Activated CD8-positive, alpha-beta memory T cell treated with anti-CD3 and anti-CD28 coated beads for 48 hours (primary cell): ENCODE measurements at regions not wholly inside any gene's neighbourhood (a gene's known extent, or its start where the extent isn't known, plus 50 kb on each side); places are given as distances from the start of the nearest gene placed in this dataset.

ENCODE experiments used
- DNase-seq, 3 experiments: peaks; one replicate each; pipeline ENCODE4 v3.0.0-alpha.2; 2020; ENCODE audit warnings: low read depth in 2 of 3, low spot score in 2 of 3

DNA sequence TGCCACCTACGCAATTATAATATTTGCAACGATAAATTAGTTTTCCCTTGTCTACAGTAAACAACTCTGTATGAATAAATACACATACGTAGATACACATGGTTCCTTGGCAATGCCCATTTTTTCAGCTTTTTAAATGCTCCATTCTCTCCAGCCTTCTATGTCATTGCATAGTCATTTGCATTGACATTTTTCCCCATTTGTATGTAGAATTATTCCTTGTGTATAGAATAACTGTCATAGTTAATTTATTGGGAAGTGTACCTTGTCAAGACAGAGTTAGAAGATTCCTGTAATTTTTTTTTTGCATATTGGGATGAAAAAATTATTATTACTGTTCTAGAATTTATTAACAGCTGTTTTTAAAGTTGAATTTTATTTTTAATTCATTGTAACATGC is 736.7 kb upstream of the DPPA4 start:
- no peak for DNase-seq

DNA sequence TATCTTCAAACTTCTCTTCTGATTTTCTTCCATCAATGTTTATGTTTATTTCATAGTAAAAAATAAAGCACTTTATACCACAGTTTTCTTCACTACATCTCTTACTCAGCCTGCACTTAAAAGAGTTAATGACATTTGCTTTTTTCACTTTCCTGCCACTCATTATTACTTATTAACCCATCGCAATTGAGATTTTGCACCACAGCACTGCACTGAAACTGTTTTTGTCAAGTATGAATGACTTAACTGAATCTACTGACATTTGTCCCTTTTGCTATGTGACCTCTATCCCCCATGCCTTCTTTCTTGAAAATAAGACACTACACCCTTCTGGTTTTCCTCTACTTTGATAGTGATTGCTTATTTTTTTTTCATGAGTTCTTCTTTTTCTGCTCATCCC is 739.7 kb upstream of the DPPA4 start:
- no peak for DNase-seq

DNA sequence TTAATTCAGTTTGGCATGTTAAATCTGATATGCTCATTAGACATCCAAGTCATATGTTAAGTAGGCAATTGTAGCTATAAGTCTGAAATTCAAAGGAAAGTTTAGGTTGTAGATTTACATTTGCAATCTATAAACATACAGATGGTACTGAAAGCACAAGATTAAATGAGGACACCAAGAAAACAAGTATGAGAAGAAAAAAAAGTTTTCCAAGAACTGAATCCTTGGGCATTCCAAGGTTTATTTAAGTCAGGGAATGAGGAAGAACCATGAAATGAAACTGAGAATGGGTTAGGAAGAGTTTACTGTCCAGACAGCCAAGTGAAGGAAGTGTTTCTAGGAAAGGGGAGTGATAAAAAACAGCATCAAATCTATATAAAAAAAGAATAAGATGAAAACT is 756.1 kb upstream of the DPPA4 start:
- DNase-seq = no peak

DNA sequence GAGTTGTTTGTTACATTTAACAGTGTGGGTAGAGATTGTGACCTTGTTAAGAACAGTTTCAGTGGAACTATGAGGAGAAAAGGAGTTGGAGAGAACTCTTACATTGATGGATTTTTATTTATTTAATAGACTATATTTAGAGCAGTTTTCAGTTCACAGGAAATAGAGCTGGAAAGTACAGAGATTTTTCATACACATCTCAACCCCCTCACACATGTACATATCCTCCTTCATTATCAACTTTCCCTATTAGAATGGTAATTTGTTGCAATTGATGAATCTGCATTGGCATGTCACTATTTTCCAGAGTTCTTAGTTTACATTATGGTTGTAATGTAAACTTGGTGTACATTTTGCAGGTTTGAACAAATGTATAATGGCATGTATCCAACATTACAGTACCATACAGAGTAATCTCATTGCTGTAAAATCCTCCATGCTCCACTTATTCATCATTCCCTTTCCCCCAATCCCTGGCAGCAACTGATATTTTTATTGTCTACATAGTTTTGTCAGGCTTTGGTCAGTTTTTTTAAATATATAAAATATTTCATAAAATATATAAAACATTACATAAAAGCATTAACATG is 756.6 kb upstream of the DPPA4 start:
- DNase-seq = no peak

DNA sequence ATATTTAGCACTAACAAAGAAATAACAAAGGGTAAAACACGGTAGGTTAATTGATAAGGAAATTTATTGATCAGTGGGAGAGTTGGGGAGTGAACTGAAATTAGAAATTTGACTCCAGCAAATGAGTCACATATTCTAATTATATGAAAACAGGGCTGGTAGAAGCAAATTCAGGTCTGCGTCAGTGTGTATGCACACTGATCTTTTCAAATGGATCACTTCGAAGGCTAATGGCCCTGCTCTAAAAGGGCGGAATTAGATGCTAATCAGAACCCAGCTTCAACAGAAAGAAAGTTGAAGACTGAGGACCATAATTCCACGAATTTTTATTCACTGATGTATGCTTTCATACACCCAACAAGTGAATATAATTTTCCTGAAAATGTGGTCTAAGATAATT is 762.4 kb upstream of the DPPA4 start:
- no peak for DNase-seq

DNA sequence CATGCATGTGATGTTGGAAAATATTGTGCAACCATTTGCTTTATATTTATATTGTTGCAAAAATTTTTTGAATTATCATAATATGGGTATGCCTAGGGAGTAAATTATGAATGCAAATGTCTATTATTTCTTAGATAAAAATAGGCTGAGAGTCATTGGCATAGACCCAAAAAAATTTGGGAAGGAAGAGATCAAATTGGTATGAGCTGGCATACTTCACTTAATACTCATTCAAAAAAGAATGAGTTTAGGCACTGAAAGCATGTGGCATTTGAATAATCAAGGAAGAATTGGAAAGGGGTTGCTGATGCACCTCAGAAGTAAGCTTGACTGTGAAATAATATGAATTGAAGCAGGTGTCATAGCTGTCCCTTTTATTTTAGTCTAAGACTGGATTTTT is 764.0 kb upstream of the DPPA4 start:
- DNase-seq = no peak

DNA sequence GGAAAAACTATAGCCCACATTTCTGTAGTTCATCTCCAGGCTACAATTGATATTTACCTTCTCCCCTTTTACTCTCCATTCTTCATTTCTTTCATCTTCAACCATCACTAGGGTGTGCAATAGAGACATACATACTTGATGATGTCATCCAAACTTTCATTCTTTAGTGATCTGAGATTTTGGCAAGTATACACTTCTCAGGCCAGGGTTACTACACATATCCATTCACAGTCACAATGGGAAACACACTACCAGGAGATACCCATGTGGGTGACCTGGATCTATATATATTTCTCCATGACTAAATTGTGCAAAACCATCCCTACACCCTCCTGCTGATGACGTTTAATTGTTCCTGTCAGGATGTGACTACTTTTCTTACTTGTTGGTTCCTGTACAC is 769.5 kb upstream of the DPPA4 start:
- DNase-seq = no peak

DNA sequence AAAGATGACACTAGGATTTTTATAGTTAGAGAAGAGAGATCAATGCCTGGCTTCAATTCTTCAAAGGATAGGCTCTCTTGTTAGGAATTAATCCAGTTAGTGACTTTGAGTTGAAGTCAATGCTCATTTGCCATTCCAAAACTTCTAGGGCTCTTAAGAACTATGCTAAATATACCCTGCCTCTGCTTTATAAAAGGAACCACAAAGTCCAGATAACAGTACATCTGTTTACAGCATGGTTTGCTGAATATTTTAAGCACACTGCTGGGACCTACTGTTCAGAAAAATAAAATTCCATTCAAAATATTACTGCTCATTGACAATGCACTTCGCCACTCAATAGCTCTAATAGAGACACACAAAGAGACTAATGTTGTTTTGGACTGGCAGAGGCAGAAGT is 786.6 kb upstream of the DPPA4 start:
- no peak for DNase-seq

DNA sequence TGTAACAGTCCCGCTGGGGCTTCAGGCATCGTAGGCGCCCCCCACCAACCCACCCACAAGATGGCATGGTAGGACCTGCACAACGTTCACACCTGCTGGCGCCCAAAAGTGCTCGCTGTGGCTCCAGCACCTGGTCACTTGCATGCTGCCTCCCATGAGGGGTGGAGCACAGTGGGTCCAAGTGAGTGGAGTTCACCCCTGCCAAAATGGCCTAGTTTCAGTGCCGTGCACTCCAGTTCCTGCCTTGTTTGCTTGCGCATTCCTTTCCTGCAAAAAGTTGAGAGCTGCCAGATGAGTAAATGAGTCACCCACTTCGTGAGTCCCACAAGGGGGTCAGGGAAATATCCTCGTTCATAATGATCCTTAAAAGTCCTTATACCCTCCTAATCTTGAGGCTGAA is 788.7 kb upstream of the DPPA4 start:
- DNase-seq = no peak

DNA sequence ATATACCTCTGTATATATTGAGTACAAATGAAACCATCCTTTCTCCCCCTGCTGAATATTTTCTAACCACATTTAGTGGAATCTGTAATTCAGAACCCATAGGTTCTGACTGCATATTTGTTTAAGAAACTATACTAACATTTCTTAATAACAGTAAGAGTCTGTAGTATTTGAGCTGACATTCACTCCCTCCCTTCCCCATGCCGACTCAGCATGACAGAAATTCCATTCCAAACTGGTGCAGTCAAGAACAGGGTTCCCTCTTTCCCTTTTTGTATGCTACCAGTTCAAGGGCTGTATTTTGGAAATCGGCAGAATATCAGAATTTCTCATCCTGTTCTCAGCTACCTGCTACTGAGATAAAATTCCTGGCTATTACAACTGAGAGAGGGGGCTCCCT is 796.6 kb upstream of the DPPA4 start:
- DNase-seq = no peak

DNA sequence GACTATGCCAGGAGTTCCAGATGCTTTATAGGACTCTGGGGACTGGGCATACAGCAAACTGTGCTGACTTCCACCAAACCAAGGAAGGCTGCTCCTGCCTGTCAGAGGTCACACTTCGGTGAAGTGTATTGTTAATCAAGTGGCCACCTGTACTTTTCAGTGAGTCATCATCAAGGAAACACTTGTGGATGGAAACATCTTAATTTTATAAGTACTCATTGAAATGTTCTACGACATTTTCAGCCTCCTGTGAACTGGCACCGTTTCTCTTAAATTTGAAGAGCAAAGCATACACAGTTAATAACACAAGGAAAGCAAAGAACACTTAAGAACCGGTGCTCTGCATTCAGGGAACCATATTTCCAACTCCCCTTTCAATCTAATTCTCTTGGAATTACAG is 801.7 kb upstream of the DPPA4 start:
- DNase-seq = no peak

DNA sequence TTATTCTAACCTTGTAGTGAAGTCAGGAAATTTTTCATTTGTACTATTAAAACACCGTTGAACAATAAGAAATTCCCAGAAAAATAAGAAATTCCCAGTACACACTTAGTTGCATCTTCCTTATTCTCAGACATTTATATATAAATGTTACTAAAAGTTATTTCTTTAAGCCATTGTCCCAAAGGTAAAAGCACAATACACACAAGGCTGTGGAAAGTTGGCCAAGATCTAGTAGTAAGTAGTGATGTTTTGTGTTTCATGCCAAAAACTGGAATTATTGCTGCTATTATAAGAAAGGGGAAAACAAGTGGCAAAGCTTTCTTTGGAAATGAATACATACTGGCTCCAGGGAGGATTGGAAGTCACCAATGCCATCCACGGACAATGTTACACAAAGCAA is 802.5 kb upstream of the DPPA4 start:
- no peak for DNase-seq

DNA sequence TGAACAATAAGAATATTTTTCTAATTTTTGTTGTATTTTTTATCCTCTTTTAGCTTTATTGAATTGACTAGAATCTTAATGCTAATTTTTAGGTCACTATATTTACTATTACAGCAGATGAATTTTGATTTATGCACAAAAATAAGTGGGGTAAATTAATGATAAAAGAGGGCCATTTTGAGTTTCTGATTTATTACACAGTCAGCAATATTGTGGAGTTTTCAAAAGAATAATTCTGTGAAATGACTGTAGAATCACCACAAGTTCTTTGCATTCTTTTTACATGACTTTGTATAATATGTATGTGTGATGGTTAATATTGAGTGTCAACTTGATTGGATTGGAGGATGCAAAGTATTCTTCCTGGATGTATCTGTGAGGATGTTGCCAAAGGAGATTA is 812.4 kb upstream of the DPPA4 start:
- DNase-seq = no peak

DNA sequence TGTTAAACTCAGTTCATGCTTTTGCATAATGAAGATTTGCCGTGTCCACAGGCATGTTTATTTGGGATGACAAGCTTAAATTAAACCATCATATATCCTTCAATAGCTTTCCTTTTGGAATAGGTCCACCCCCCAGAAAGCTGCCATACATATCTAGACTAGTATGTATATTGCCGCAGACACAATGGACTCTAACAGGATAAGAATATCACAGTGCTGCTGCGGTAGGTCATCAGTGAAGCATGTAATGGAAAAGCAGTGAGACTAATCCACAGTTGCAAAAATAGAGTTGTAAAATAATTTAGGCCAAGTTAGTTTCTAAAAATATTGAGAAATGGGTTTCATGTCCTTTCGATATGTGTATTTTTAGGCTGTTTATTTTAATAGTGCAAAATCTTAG is 819.9 kb upstream of the DPPA4 start:
- no peak for DNase-seq

DNA sequence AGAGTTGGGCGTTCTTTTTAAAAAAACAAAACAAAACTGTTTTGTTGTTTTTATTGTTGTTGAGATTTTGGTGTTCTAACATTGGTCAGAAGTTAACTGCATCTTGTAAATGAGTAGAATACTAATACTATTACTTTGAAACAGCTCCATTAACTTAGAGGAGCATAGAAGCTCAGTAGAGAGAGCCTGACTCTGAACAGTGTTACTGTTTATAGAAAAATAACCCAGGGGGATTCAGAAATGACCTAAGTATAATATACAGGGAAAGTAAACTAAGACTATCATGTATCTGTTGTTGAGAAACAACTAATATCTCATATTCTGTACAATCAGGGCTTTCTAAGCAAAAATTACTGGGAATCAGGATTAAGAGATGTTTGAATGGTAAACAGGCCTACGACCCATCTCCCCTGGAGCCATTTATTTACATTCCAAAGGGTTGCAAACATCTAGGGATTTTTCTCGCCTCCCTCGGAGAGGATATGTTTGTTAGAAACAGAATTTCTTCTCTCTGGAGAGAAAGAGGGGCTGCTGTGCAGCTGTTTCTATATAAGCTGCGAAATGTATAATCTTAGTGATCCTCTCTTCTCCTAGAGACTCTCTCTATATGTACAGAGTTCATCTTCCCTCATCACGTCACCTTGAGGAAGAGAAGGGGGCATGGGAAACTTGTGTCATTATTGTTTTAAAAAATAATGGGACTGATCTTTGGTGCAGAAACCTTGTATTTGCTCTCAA is 827.5 kb upstream of the DPPA4 start:
- DNase-seq = no peak

DNA sequence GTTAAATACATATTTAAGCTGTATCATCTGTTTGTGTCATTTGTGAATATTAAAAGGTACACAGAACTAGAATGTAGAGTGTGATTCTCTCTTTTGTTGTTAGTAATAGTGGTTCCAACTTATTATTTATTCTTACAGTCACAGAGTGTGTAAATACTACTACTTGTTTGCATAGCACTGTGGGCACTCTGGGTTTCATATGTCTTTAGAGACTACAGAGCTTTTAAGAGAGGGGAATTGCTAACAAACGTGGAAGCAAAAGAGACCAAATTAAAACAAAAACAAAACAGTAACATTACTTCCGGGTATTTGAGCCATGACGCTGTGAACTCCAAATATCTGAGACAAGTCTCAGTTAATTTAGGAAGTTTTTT is 828.0 kb upstream of the DPPA4 start:
- DNase-seq = no peak

DNA sequence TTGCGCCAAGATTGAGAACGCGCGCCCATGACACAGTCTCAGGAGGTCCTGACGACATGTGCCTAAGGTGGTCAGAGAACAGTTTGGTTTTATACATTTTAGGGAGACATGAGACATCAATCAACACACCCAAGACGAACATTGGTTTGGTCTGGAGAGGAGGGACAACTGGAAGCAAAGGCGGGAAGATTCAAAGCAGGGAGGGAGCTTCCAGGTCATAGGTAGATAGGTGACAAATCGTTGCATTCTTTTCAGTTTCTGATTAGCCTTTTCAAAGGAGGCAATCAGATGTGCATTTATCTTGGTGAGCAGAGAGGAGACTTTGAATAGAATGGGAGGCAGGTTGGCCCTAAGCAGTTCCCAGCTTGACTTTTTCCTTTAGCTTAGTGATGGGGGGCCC is 828.4 kb upstream of the DPPA4 start:
- DNase-seq = no peak

DNA sequence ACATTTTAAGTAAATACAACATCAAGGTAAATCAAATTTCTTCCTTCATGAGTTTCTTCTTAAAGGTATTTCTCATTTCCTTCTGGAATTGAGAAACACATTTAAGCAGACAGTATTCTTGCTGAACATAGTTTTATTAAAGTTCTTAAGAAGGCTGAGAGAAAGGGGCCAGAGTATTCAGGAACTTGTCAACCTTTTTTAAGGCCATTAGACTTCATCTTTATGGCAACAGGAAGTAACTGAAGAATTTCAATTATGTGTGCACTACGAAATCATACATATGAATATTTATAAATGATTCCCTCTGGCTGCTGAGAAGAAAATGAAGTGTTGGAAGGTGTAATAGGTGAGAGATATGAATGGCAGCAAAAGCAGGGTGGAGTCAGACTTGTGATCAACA is 829.4 kb upstream of the DPPA4 start:
- no peak for DNase-seq

DNA sequence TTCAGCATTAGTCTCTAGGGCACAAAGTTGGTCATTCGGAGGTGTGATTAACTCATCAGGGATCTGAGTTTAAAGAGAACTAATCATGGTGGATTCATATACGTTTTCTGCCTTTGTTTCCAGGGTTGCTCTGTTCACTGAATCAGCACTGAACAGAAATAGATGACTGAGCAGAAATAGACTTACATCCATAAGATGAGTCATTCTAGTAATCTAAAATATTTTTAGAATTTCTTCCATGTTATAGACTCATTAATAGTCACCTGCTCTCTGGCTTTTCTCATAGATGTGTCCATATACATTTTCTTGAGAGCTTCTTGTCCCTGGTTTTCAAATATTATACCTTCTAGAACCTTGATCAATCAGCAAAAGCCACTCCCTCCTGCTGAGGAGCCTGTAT is 837.6 kb upstream of the DPPA4 start:
- no peak for DNase-seq

DNA sequence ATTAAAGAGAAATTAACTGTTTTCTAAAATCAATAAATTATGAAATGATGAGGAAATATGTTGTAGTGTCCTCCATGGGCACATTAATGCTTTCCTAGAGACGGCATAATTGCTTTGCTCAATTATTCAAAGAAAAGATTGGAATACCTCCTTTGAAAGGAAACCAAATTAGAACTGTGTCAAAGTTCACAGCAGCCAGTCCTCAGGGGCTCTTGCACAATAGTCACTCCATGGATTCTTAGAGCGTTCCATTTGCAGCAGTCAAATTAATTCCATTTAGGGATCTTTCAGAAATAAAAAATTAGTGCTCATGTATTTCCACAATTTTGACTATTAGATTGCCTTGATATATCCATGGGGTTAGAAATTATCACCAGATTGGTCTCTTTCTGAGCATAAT is 841.6 kb upstream of the DPPA4 start:
- DNase-seq = no peak

DNA sequence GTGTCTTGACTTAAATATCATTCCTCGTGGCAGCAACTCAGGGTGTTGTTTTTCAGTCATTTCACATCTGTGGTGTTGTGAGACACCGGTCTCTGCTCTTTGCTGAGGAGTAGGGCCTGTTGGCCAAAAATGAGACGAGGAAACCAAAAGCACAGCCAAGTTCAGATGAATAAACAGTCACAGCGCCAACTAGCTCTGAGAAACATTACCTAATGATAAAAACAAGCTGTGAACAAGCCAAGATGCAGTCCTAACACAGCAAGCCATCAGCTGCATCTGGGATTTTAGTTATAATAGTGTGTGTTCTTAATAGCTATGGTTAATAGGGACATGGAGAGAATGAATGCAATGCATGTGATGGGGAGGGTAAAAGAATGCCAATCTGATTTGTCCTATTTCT is 843.4 kb upstream of the DPPA4 start:
- no peak for DNase-seq

DNA sequence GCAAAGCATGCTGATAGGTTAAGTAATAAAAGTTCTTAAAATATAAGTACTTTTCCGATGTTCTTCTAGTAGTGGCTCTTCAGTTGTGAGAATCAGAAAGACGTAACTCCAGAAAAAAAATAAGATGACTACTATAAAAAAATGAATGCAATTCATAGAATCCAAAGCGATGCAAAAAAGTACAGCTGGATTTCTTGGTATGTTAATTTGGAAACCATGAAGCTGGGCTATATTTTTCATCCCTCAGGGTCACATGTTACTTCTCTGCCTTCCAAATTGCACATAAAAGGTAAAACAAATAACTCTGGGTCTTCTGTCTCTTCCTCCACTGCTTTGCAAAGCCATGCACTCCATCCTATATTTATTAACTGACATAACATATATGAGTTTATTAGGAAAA is 843.9 kb upstream of the DPPA4 start:
- DNase-seq = no peak

DNA sequence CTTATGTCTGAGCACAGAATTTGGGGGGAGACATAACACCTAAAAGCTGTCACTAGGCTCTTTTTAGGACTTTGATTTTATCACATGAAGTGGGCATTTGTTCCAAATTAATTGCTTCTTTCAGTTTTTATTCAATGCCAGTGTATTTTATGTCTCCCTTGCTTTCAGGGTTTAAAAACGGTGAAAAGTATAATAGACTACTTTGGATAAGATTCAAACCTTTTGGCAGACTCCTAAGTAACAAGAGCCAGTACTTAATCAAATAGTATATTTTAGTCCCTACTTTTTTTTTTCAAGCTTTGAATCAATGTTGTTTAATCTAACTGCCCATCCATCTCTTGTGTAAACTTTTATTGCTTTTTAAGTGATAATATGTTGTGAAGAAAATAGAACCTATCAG is 847.2 kb upstream of the DPPA4 start:
- no peak for DNase-seq
